ENCODE measurements at regions not wholly inside any gene's neighbourhood (a gene's known extent, or its start where the extent isn't known, plus 50 kb on each side); places are given as distances from the start of the nearest gene placed in this dataset.
"Not testable (repeated sequence)": the region's sequence is repeated elsewhere in the genome, so short reads cannot be mapped to it uniquely, and the experiment has no call there.

DNA sequence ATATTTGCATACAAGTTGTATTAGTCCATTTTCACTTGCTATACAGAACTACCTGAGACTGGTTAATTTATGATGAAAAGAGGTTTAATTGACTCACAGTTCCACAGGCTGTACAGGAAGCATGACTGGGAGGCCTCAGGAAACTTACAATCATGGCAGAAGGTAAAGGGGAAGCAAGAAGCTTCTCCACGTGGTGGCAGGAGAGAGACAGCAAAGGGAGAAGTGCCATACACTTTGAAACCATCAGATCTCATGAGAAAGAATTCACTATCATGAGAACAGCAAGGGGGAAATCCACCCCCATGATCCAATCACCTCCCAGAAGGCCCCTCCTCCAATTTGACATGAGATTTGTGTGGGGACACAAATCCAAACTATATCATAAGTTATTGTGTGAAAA is 506.7 kb upstream of the DPH6 start:
- not testable (repeated sequence) for DNase-seq (ENCODE audit: extremely low read depth, low read depth)
- peak; percentile 14 for TF ChIP-seq CTCF (IDR thresholded peaks at IDR 0.05; ENCODE audit: low read depth, low read length)

DNA sequence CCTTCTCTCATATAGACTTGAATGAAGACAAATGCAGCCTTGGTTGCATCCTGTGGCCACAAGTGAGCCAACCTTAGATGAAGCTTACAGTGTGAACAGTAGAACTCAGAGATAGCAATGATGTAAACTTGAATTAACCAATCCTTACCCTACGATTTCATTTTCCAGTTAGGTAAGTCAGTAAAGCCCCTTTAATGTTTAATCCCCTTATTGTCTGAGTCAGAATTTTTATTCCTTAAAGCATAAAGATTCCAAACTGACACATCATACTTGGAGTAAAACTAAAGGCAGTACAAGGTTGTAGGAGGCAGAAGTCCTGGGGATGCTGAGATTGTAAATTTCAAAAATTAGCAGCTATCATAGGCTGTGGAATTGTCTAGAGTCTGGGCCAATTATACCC is 507.8 kb upstream of the DPH6 start:
- TF ChIP-seq CTCF (IDR thresholded peaks at IDR 0.05; ENCODE audit: low read depth, low read length), result no peak
- DNase-seq (ENCODE audit: extremely low read depth, low read depth), result no peak

DNA sequence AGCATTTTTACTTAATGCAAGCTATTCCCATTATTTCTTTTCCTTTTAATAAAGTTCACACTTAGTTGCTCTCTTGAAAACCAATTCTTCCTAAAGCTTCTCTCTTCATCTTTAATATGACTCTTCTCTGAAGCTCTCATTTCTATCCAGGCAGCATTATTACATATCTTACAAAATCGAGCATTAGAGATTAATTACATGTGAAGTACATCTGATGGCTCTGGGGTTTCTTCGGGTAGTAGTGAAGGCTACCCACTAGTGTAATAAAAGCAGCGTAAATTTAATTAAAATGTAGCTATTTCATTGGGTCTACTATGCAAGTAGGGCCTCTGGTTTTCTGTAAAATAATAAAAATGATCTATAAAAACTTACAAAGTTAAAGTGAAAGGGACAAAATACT is 513.6 kb upstream of the DPH6 start:
- TF ChIP-seq CTCF (IDR thresholded peaks at IDR 0.05; ENCODE audit: low read depth, low read length), result no peak

DNA sequence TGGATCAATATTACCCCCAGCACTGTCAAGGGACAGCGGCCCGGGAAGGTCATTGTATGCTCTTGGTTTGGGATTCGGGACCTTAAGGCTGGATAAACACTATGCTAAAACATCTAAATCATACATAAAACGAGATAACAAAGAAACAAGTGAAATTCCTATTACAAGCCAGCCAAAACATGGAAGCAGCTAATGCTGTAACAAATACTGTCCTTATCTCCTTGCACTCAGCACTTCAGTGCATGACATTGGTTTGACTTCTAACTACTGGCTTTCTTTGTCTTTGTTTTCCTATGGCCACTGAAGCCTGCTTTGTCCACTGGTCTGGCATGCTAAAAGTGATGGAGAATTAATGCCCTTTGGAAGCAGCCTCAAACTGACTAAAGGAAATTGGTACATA is 516.4 kb upstream of the DPH6 start:
- DNase-seq (ENCODE audit: extremely low read depth, low read depth), result no peak
- TF ChIP-seq CTCF (IDR thresholded peaks at IDR 0.05; ENCODE audit: low read depth, low read length), result no peak

More for the DNA sequence above, 513.6 kb upstream of the DPH6 start:
- no peak for DNase-seq (ENCODE audit: extremely low read depth, low read depth)

GRCh38 chr15:36066757-36067156 is 512.7 kb upstream of the CDIN1 start:
- no peak for DNase-seq (ENCODE audit: extremely low read depth, low read depth)
- TF ChIP-seq CTCF (IDR thresholded peaks at IDR 0.05; ENCODE audit: low read depth, low read length), result no peak

- no peak for DNase-seq (ENCODE audit: extremely low read depth, low read depth)
- TF ChIP-seq CTCF (IDR thresholded peaks at IDR 0.05; ENCODE audit: low read depth, low read length), result no peak
Observed at GRCh38 chr15:36067483-36068274, 511.7 kb upstream of the CDIN1 start.

GRCh38 chr15:36075333-36075732 is 504.1 kb upstream of the CDIN1 start:
- DNase-seq (ENCODE audit: extremely low read depth, low read depth), result peak; percentile 44
- TF ChIP-seq CTCF (IDR thresholded peaks at IDR 0.05; ENCODE audit: low read depth, low read length), result no peak
